ENCODE measurements at regions not wholly inside any gene's neighbourhood (a gene's known extent, or its start where the extent isn't known, plus 50 kb on each side); places are given as distances from the start of the nearest gene placed in this dataset.

DNA sequence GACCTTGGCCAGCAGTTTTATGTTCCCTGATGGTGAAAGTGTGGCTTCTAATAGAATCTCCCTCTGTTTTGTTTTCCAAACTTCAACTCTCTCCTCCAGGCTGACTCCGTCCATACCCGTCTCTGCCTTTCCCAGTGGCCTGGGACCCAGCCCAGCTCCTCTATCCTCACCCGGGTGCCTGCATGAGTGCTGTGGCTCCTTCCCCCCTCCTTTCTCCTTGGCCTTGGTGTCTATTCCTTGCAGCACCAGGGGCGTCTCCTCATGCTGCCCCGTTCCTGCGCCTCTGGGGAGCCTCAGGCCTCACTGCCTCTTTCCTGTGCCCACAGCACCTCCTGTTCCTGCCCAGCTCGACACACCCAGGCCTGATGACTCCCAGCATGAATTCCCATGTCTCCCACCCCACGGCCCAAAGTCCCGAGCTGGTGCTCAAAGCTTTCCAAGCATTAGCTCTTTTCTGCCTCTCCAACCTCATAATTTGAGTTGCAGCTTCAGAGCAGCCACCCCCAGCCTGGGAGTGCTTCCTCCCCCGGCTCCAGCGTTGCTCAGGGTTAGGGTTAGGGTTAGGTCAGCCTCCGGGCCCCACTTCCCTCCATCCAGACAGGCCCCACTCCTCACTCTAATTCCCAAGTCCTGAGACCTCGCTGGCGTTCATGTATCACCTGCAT lies 56.3 kb upstream of the AFDN start:
- no peak for TF ChIP-seq ZNF549 (CRISPR knock-in tag; IDR thresholded peaks at IDR 0.05)
- TF ChIP-seq EZH2 (conservative IDR thresholded peaks at IDR 0.05; ENCODE audit: low read depth, low read length) = no peak
- no peak for TF ChIP-seq SYNCRIP (IDR thresholded peaks at IDR 0.05; ENCODE audit: insufficient read depth, low read depth, low read length)
- no peak for TF ChIP-seq ELF1 (CRISPR knock-in tag; IDR thresholded peaks at IDR 0.05)
- no peak for TF ChIP-seq TAF1 (CRISPR knock-in tag; IDR thresholded peaks at IDR 0.05)
- TF ChIP-seq, protein P1, sequence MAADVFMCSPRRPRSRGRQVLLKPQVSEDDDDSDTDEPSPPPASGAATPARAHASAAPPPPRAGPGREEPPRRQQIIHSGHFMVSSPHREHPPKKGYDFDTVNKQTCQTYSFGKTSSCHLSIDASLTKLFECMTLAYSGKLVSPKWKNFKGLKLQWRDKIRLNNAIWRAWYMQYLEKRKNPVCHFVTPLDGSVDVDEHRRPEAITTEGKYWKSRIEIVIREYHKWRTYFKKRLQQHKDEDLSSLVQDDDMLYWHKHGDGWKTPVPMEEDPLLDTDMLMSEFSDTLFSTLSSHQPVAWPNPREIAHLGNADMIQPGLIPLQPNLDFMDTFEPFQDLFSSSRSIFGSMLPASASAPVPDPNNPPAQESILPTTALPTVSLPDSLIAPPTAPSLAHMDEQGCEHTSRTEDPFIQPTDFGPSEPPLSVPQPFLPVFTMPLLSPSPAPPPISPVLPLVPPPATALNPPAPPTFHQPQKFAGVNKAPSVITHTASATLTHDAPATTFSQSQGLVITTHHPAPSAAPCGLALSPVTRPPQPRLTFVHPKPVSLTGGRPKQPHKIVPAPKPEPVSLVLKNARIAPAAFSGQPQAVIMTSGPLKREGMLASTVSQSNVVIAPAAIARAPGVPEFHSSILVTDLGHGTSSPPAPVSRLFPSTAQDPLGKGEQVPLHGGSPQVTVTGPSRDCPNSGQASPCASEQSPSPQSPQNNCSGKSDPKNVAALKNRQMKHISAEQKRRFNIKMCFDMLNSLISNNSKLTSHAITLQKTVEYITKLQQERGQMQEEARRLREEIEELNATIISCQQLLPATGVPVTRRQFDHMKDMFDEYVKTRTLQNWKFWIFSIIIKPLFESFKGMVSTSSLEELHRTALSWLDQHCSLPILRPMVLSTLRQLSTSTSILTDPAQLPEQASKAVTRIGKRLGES (CRISPR knock-in tag; IDR thresholded peaks at IDR 0.05; ENCODE audit: borderline replicate concordance) = no peak
- no peak for TF ChIP-seq SIN3A (IDR thresholded peaks at IDR 0.05; ENCODE audit: borderline replicate concordance, low read depth, low read length)
- no peak for TF ChIP-seq ZSCAN30 (CRISPR knock-in tag; IDR thresholded peaks at IDR 0.05)
- TF ChIP-seq NCOR1 (IDR thresholded peaks at IDR 0.05; ENCODE audit: borderline replicate concordance, low read length) = no peak
- TF ChIP-seq, protein P2, sequence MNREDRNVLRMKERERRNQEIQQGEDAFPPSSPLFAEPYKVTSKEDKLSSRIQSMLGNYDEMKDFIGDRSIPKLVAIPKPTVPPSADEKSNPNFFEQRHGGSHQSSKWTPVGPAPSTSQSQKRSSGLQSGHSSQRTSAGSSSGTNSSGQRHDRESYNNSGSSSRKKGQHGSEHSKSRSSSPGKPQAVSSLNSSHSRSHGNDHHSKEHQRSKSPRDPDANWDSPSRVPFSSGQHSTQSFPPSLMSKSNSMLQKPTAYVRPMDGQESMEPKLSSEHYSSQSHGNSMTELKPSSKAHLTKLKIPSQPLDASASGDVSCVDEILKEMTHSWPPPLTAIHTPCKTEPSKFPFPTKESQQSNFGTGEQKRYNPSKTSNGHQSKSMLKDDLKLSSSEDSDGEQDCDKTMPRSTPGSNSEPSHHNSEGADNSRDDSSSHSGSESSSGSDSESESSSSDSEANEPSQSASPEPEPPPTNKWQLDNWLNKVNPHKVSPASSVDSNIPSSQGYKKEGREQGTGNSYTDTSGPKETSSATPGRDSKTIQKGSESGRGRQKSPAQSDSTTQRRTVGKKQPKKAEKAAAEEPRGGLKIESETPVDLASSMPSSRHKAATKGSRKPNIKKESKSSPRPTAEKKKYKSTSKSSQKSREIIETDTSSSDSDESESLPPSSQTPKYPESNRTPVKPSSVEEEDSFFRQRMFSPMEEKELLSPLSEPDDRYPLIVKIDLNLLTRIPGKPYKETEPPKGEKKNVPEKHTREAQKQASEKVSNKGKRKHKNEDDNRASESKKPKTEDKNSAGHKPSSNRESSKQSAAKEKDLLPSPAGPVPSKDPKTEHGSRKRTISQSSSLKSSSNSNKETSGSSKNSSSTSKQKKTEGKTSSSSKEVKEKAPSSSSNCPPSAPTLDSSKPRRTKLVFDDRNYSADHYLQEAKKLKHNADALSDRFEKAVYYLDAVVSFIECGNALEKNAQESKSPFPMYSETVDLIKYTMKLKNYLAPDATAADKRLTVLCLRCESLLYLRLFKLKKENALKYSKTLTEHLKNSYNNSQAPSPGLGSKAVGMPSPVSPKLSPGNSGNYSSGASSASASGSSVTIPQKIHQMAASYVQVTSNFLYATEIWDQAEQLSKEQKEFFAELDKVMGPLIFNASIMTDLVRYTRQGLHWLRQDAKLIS (CRISPR knock-in tag; IDR thresholded peaks at IDR 0.05) = no peak
- no peak for TF ChIP-seq FOSL1 (CRISPR knock-in tag; IDR thresholded peaks at IDR 0.05; ENCODE audit: borderline replicate concordance)
- TF ChIP-seq, protein P3, sequence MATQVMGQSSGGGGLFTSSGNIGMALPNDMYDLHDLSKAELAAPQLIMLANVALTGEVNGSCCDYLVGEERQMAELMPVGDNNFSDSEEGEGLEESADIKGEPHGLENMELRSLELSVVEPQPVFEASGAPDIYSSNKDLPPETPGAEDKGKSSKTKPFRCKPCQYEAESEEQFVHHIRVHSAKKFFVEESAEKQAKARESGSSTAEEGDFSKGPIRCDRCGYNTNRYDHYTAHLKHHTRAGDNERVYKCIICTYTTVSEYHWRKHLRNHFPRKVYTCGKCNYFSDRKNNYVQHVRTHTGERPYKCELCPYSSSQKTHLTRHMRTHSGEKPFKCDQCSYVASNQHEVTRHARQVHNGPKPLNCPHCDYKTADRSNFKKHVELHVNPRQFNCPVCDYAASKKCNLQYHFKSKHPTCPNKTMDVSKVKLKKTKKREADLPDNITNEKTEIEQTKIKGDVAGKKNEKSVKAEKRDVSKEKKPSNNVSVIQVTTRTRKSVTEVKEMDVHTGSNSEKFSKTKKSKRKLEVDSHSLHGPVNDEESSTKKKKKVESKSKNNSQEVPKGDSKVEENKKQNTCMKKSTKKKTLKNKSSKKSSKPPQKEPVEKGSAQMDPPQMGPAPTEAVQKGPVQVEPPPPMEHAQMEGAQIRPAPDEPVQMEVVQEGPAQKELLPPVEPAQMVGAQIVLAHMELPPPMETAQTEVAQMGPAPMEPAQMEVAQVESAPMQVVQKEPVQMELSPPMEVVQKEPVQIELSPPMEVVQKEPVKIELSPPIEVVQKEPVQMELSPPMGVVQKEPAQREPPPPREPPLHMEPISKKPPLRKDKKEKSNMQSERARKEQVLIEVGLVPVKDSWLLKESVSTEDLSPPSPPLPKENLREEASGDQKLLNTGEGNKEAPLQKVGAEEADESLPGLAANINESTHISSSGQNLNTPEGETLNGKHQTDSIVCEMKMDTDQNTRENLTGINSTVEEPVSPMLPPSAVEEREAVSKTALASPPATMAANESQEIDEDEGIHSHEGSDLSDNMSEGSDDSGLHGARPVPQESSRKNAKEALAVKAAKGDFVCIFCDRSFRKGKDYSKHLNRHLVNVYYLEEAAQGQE (IDR thresholded peaks at IDR 0.05; ENCODE audit: borderline replicate concordance in 1 of 2, low read depth in 1 of 2, low read length in 2 of 2) = no peak
